ENCODE measurements at regions not wholly inside any gene's neighbourhood (a gene's known extent, or its start where the extent isn't known, plus 50 kb on each side); places are given as distances from the start of the nearest gene placed in this dataset.
"Not testable (repeated sequence)": the region's sequence is repeated elsewhere in the genome, so short reads cannot be mapped to it uniquely, and the experiment has no call there.

- DNase-seq, result no peak
Observed at GRCh38 chr5:99033014-99033900, 104.5 kb upstream of the CHD1 start.

- no peak for DNase-seq
Observed at GRCh38 chr5:99032234-99033013, 103.6 kb upstream of the CHD1 start.

GRCh38 chr5:99030906-99031440, 102.2 kb upstream of the CHD1 start:
- no peak for DNase-seq

- DNase-seq, result no peak
Observed at GRCh38 chr5:99029172-99029571, 100.4 kb upstream of the CHD1 start.

GRCh38 chr5:99028170-99028569, 99.4 kb upstream of the CHD1 start:
- not testable (repeated sequence) for DNase-seq

GRCh38 chr5:99025298-99026045, 96.7 kb upstream of the CHD1 start:
- DNase-seq, result no peak

- no peak for DNase-seq
Observed at GRCh38 chr5:99023330-99023729, 94.5 kb upstream of the CHD1 start.

GRCh38 chr5:99022250-99022649, 93.4 kb upstream of the CHD1 start:
- no peak for DNase-seq

GRCh38 chr5:99020698-99021048, 91.9 kb upstream of the CHD1 start:
- no peak for DNase-seq

GRCh38 chr5:99019812-99020697, 91.2 kb upstream of the CHD1 start:
- DNase-seq, result no peak

GRCh38 chr5:99019254-99019653, 90.4 kb upstream of the CHD1 start:
- DNase-seq, result no peak

- DNase-seq, result no peak
Observed at GRCh38 chr5:99010294-99010693, 81.5 kb upstream of the CHD1 start.

GRCh38 chr5:99008009-99008408, 79.2 kb upstream of the CHD1 start:
- DNase-seq, result not testable (repeated sequence)

- no peak for DNase-seq
Observed at GRCh38 chr5:99005506-99005905, 76.7 kb upstream of the CHD1 start.

- DNase-seq, result no peak
Observed at GRCh38 chr5:99004960-99005359, 76.2 kb upstream of the CHD1 start.

GRCh38 chr5:99000876-99001275, 72.1 kb upstream of the CHD1 start:
- DNase-seq, result no peak

GRCh38 chr5:99000221-99000620, 71.4 kb upstream of the CHD1 start:
- no peak for DNase-seq

- DNase-seq, result no peak
Observed at GRCh38 chr5:98999631-99000030, 70.8 kb upstream of the CHD1 start.

- DNase-seq, result no peak
Observed at GRCh38 chr5:98997000-98997399, 68.2 kb upstream of the CHD1 start.

- DNase-seq, result no peak
Observed at GRCh38 chr5:98994611-98995010, 65.8 kb upstream of the CHD1 start.

GRCh38 chr5:98993512-98993911, 64.7 kb upstream of the CHD1 start:
- no peak for DNase-seq

- no peak for DNase-seq
Observed at GRCh38 chr5:98992552-98992951, 63.7 kb upstream of the CHD1 start.
